GM12801 (cell line): ENCODE measurements at regions not wholly inside any gene's neighbourhood (a gene's known extent, or its start where the extent isn't known, plus 50 kb on each side); places are given as distances from the start of the nearest gene placed in this dataset.

ENCODE experiments used
- CTCF ChIP-seq: IDR thresholded peaks from one replicate; pipeline ENCODE4 v1.5.1; 2011; ENCODE audit warnings: control low read depth; ENCODE audit not compliant: insufficient read length; ENCODE audit errors: extremely low read depth

DNA sequence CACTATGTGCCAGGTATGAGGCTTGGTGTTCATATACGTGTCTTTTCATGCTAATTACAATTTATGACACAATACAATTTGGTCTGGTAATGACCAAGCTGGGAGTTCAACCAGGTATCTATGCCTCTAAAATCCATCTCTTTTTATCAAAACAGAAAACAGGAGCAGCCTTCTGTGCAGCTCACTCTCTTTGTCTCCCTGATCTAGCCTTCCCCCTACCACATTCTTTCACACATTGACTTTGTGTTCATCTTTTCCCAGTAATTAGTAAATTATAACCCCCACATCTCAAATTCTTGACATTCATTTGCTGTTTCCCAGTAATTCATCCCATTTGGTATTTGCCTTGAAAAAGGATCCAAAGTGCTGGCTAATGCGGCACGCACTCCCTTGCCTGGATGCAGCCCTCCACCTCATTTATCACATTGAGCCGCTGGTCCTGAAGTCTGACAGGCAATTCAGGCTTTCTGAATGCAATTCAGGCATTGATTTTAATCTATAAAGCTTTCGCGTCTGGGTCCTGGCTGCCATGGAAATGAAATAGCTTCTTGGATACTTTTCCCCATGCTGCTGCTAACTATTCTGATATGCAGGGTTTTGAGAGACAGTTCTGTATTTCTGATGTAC lies 112.5 kb upstream of the ANKRD1 start:
- no peak for TF ChIP-seq CTCF

DNA sequence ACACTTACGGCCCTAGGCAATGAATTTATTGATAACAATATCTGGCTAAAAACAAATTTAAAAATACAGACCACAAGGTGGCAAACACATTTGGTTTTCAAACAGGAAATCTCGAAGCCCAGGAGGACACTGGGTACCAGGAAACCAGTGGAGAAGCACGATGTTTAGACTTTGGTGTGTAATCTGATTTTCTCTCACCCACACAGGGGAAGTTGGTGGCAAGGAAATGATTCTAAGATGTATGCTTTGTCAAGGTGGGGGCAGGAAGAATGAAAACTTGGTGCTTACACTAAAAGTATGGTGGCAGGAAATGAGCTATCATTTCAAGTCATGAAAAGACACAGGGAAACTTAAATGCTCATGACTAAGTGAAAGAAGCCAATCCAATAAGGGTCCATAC lies 113.2 kb upstream of the ANKRD1 start:
- TF ChIP-seq CTCF = no peak

DNA sequence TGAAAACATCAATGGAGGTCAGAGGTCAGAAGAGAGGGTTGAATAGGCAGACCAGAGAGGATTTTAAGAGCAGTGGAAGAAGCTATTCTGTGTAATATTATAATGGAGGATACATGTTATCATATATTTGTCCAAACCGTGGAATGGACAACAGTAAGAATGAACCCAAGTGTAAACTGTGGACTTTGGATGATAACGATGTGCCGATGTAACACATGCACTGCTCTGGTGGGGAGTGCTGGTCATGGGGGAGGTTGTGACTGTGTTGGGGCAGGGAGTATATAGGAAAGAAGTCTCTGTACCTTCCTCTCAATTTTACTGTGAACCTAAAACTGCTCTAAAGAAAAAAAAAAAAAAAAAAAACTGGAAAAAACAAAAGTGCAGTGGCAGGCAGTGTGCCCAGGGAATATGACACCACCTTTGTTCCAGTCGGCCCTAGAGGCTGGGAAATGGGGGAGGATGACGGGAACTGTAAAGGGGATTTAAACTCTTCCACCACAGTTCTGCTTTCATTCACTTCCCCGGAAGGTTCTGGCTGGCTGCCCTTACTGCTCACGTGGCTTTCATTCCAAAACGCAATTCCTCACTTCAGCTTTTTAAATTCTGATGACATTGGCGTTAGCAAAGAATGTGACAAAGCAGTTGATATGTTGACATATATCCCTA lies 113.7 kb upstream of the ANKRD1 start:
- TF ChIP-seq CTCF = no peak

DNA sequence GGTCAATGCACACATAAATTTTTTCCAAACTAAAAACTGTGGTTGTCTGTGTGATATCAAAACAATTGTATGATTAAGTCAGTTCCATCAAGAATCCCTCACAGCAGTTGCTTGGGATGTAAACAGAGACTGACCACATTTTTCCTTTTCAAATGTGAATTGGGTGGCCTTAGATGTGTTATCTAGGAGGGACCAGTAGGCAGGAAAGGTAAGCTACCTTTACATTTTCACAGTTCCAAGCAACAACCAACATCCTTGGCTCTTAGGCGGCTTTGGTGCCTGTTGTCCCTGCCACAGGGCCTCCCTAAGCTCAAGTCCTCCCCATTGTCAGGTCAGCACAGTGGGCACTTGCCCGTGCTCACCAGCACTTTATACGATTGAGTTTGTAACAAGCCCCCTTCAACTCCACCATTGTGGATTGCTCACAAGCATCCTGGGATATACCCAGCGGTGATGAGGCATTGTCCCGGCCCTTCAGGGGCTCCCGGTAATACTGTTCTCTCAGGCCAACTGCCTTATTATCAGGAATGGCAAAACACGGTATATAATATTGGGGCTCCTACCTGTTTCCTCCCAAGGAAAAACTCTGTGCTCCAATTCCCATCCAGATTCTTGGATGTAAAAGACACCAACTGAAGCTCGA lies 114.9 kb upstream of the ANKRD1 start:
- no peak for TF ChIP-seq CTCF

GRCh38 chr10:91036807-91037411 lies 116.0 kb upstream of the ANKRD1 start:
- no peak for TF ChIP-seq CTCF

GRCh38 chr10:91038971-91039370 lies 118.1 kb upstream of the ANKRD1 start:
- no peak for TF ChIP-seq CTCF

- no peak for TF ChIP-seq CTCF
These were observed 119.5 kb upstream of the ANKRD1 start for GRCh38 chr10:91040343-91040742.
